Neural progenitor cell (in vitro differentiated cells): ENCODE measurements at regions not wholly inside any gene's neighbourhood (a gene's known extent, or its start where the extent isn't known, plus 50 kb on each side); places are given as distances from the start of the nearest gene placed in this dataset.

Experiments
- EZH2 ChIP-seq: fragments of 200-600 bp; sonication (generic); IDR thresholded peaks from 2 replicates; pipeline ENCODE4 v1.6.1; 2017; ENCODE audit warnings: antibody characterized with exemption, mild to moderate bottlenecking, moderate library complexity
- EZH2phosphoT487 ChIP-seq: fragments of 200-600 bp; sonication (generic); IDR thresholded peaks from 2 replicates; pipeline ENCODE4 v1.6.1; 2017; ENCODE audit warnings: antibody characterized with exemption
- TF ChIP-seq, protein P1 (sequence below): fragments of 200-600 bp; sonication (generic); IDR thresholded peaks from 2 replicates; pipeline ENCODE4 v1.5.1; 2017; ENCODE audit warnings: antibody characterized with exemption, mild to moderate bottlenecking

DNA sequence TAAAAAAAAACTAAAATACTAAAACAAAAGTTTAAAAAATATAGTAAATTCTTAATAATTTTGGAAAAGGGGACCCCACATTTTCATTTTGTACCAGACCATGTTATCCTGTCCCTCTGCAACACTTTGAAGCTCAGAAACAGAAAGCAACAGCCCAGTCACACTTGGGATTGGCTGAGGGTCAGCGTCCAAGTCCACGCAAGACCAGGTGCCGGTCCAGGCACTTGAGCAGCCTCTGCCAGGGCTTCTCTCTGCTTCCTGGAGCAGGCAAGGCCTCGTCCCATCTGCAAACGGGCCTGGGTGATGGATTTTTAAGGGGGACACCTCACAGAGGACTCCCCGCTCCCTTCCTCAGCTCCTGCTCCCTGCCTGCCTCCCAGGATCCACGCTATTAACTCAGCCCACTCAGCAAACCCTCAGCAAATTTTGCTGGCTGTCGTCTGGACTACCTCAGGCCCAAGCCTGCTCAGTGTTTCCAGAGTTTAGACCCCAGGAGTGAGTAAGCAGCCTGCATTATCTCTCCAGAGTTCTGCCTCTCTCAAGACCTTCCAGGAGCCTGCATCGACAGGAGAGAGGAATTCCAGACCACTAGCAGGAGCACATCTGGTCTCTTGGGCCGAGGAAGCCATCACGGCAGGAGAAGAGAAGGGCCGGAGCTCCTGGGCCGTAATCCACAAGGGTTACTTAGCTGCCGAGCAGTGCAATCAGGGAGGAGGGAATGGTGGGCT, 67.4 kb upstream of the CALM2 start:
- TF ChIP-seq, protein P1, sequence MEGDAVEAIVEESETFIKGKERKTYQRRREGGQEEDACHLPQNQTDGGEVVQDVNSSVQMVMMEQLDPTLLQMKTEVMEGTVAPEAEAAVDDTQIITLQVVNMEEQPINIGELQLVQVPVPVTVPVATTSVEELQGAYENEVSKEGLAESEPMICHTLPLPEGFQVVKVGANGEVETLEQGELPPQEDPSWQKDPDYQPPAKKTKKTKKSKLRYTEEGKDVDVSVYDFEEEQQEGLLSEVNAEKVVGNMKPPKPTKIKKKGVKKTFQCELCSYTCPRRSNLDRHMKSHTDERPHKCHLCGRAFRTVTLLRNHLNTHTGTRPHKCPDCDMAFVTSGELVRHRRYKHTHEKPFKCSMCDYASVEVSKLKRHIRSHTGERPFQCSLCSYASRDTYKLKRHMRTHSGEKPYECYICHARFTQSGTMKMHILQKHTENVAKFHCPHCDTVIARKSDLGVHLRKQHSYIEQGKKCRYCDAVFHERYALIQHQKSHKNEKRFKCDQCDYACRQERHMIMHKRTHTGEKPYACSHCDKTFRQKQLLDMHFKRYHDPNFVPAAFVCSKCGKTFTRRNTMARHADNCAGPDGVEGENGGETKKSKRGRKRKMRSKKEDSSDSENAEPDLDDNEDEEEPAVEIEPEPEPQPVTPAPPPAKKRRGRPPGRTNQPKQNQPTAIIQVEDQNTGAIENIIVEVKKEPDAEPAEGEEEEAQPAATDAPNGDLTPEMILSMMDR = no peak
- TF ChIP-seq EZH2 (no peak), EZH2phosphoT487 (no peak)
